Neural progenitor cell (in vitro differentiated cells): ENCODE measurements at regions not wholly inside any gene's neighbourhood (a gene's known extent, or its start where the extent isn't known, plus 50 kb on each side); places are given as distances from the start of the nearest gene placed in this dataset.

Source experiments
- DNase-seq: peaks from one replicate; pipeline ENCODE4 v3.0.0-alpha.2; 2016; ENCODE audit warnings: low spot score
- H2AFZ ChIP-seq: fragments of 200-600 bp; sonication (generic); replicated peaks from 2 replicates; pipeline ENCODE4 v1.6.1; 2016; ENCODE audit warnings: antibody characterized with exemption
- H3F3A ChIP-seq: fragments of 200-600 bp; sonication (generic); 2 replicates; pipeline ENCODE4 v1.6.1; 2016; ENCODE audit warnings: antibody characterized with exemption, low read depth
- H3K27ac ChIP-seq: fragments of 200-600 bp; sonication (generic); 2 replicates; pipeline ENCODE4 v1.5.1; 2016; ENCODE audit warnings: mild to moderate bottlenecking
- H3K27me3 ChIP-seq: fragments of 200-600 bp; sonication (generic); 2 replicates; pipeline ENCODE4 v1.6.1; 2016; ENCODE audit warnings: mild to moderate bottlenecking, moderate library complexity
- H3K36me3 ChIP-seq: fragments of 200-600 bp; sonication (generic); 2 replicates; pipeline ENCODE4 v1.5.1; 2016
- H3K4me1 ChIP-seq: fragments of 200-600 bp; sonication (generic); 2 replicates; pipeline ENCODE4 v1.6.1; 2016; ENCODE audit warnings: mixed run types
- H3K4me2 ChIP-seq: fragments of 200-600 bp; sonication (generic); 2 replicates; pipeline ENCODE4 v1.6.1; 2016
- H3K4me3 ChIP-seq: fragments of 200-600 bp; sonication (generic); 2 replicates; pipeline ENCODE4 v1.5.1; 2016
- H3K79me2 ChIP-seq: fragments of 200-600 bp; sonication (generic); 2 replicates; pipeline ENCODE4 v1.6.1; 2016; ENCODE audit warnings: low read depth
- H3K9ac ChIP-seq: fragments of 200-600 bp; sonication (generic); 2 replicates; pipeline ENCODE4 v1.6.1; 2016
- H3K9me3 ChIP-seq: fragments of 200-600 bp; sonication (generic); 2 replicates; pipeline ENCODE4 v1.5.1; 2016; ENCODE audit warnings: low read depth
- H4K20me1 ChIP-seq: fragments of 200-600 bp; sonication (generic); 2 replicates; pipeline ENCODE4 v1.6.1; 2016; ENCODE audit warnings: low read depth
- H3K27ac Mint-ChIP-seq: 3 replicates; pipeline ENCODE4 v1.8.0; 2021; ENCODE audit warnings: mixed read lengths
- H3K27me3 Mint-ChIP-seq: 2 replicates; pipeline ENCODE4 v1.8.0; 2022; ENCODE audit warnings: low read depth, mild to moderate bottlenecking, inconsistent platforms, moderate library complexity, mixed read lengths; ENCODE audit not compliant: insufficient read depth
- H3K36me3 Mint-ChIP-seq: 3 replicates; pipeline ENCODE4 v1.8.0; 2021; ENCODE audit warnings: mixed read lengths
- H3K4me1 Mint-ChIP-seq: 3 replicates; pipeline ENCODE4 v1.8.0; 2021; ENCODE audit warnings: mixed read lengths
- H3K4me3 Mint-ChIP-seq: 3 replicates; pipeline ENCODE4 v1.8.0; 2021; ENCODE audit warnings: mild to moderate bottlenecking, moderate library complexity, mixed read lengths
- H3K9me3 Mint-ChIP-seq: 3 replicates; pipeline ENCODE4 v1.8.0; 2020; ENCODE audit warnings: mixed read lengths
- EZH2 ChIP-seq: fragments of 200-600 bp; sonication (generic); IDR thresholded peaks from 2 replicates; pipeline ENCODE4 v1.6.1; 2017; ENCODE audit warnings: antibody characterized with exemption, mild to moderate bottlenecking, moderate library complexity
- EZH2phosphoT487 ChIP-seq: fragments of 200-600 bp; sonication (generic); IDR thresholded peaks from 2 replicates; pipeline ENCODE4 v1.6.1; 2017; ENCODE audit warnings: antibody characterized with exemption
- TF ChIP-seq, protein P1 (sequence below): fragments of 200-600 bp; sonication (generic); IDR thresholded peaks from 2 replicates; pipeline ENCODE4 v1.5.1; 2017; ENCODE audit warnings: antibody characterized with exemption, mild to moderate bottlenecking

DNA sequence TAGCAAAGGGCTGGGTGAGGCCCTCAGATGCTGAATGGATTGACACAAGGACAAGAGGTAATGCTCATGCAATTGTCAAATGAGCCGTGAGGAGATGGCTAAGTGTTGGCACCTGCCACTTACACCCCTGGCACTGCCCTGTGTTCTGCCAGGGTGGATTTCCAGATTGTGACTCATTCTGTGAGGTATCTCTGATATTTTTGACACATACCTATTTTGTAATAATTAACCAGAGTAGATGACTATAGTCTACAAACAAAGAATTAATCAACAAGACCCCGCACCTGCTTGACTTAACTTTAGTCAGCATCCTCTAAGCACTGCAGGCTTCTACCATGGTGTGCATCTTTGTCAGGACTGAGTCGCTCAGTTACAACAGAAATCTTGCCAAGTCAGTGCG is 200.8 kb downstream of the DIRAS2 start:
- Mint-ChIP-seq H3K4me3 (no peak overlapping the region), H3K27me3 (peaks cover 6% of the 10 kb centered on the region), H3K9me3 (peaks cover 20% of the 10 kb centered on the region), H3K27ac (no peak overlapping the region), H3K36me3 (peaks cover 2% of the 10 kb centered on the region), H3K4me1 (peaks cover 23% of the 10 kb centered on the region)
- H3K9me3 ChIP-seq: no peaks in the 10 kb centered on the region
- no peaks in the 10 kb centered on the region for H3K79me2 ChIP-seq
- H3K27ac ChIP-seq: no peak overlapping the region
- H3K4me2 ChIP-seq: no peak overlapping the region
- DNase-seq: no peak
- no peak for TF ChIP-seq EZH2phosphoT487
- TF ChIP-seq EZH2: no peak
- no peak overlapping the region for H3K9ac ChIP-seq
- no peak overlapping the region for H2AFZ ChIP-seq
- no peaks in the 10 kb centered on the region for H3K27me3 ChIP-seq
- peaks cover 10% of the 10 kb centered on the region for H3K4me1 ChIP-seq
- no peaks in the 10 kb centered on the region for H3K36me3 ChIP-seq
- no peak overlapping the region for H3K4me3 ChIP-seq
- no peaks in the 10 kb centered on the region for H4K20me1 ChIP-seq
- H3F3A ChIP-seq: no peaks in the 10 kb centered on the region

DNA sequence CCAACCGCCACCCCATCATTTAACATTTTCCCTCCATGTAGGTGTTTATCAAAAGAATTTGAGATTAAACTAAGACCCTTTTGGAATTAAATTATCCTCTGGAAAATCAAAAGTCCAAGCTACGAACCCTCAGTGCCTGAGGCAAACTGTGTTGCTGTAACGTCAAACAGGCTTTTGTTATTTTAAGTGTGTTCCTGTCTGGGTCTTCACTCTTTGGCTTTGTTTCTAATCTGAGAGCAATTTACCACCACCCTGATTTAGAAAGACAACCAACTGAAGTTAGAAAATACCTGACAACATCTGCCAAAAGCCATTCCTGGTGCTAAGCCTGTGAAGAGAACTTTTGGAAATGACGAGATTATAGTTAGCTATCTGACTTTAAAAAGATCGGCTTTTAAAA is 199.9 kb downstream of the DIRAS2 start:
- Histone ChIP-seq H3K4me2 (peak overlapping the region; percentile 35), H3K4me1 (peaks cover 10% of the 10 kb centered on the region), H3K4me3 (no peak overlapping the region), H3K36me3 (no peaks in the 10 kb centered on the region), H3K9me3 (no peaks in the 10 kb centered on the region), H3K9ac (no peak overlapping the region), H3F3A (no peaks in the 10 kb centered on the region), H3K27ac (no peak overlapping the region), H2AFZ (peak overlapping the region; percentile 36), H3K27me3 (no peaks in the 10 kb centered on the region), H3K79me2 (no peaks in the 10 kb centered on the region), H4K20me1 (no peaks in the 10 kb centered on the region)
- DNase-seq: no peak
- H3K27me3 Mint-ChIP-seq: peaks cover 6% of the 10 kb centered on the region
- no peak for TF ChIP-seq EZH2
- no peak for TF ChIP-seq EZH2phosphoT487
- TF ChIP-seq, protein P1, sequence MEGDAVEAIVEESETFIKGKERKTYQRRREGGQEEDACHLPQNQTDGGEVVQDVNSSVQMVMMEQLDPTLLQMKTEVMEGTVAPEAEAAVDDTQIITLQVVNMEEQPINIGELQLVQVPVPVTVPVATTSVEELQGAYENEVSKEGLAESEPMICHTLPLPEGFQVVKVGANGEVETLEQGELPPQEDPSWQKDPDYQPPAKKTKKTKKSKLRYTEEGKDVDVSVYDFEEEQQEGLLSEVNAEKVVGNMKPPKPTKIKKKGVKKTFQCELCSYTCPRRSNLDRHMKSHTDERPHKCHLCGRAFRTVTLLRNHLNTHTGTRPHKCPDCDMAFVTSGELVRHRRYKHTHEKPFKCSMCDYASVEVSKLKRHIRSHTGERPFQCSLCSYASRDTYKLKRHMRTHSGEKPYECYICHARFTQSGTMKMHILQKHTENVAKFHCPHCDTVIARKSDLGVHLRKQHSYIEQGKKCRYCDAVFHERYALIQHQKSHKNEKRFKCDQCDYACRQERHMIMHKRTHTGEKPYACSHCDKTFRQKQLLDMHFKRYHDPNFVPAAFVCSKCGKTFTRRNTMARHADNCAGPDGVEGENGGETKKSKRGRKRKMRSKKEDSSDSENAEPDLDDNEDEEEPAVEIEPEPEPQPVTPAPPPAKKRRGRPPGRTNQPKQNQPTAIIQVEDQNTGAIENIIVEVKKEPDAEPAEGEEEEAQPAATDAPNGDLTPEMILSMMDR: no peak
- H3K27ac Mint-ChIP-seq: no peak overlapping the region
- peaks cover 18% of the 10 kb centered on the region for H3K9me3 Mint-ChIP-seq
- no peak overlapping the region for H3K4me3 Mint-ChIP-seq
- H3K4me1 Mint-ChIP-seq: peaks cover 20% of the 10 kb centered on the region
- H3K36me3 Mint-ChIP-seq: peaks cover 2% of the 10 kb centered on the region

DNA sequence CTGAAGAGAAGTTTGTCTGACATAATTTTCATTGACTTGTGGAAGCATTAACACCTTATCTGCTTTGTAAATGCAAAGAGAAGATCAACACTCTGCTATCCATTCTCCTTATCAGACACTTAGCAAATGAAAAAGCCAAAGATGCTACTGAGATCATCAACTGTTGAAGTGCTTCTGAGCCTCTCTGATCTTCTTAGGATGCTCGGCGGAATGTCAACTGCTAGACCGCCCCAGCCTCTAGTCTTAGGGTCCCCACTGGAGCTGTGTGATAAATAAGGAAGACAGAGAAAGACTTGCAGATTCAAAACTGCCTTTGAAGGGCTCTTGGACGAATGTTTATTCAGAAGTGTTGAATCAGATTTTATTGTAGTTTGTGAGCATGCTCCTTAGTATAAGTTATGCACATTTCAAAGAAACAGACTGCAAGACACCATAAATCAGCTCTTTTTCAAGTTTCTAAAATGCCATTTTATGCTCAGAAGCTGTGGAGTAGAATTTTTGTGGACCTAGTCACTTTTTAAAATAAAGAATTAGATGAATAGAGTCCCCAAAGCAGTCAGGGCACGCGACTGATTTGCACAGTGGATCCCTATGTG is 197.9 kb downstream of the DIRAS2 start:
- no peaks in the 10 kb centered on the region for H4K20me1 ChIP-seq
- Mint-ChIP-seq H3K36me3 (no peaks in the 10 kb centered on the region), H3K9me3 (peaks cover 3% of the 10 kb centered on the region), H3K4me1 (peaks cover 25% of the 10 kb centered on the region), H3K4me3 (no peak overlapping the region), H3K27me3 (peaks cover 6% of the 10 kb centered on the region), H3K27ac (no peak overlapping the region)
- H3K9me3 ChIP-seq: no peaks in the 10 kb centered on the region
- no peaks in the 10 kb centered on the region for H3K79me2 ChIP-seq
- peaks cover 10% of the 10 kb centered on the region for H3K4me1 ChIP-seq
- H3K4me2 ChIP-seq: no peak overlapping the region
- no peak for TF ChIP-seq EZH2phosphoT487
- no peak for TF ChIP-seq EZH2
- TF ChIP-seq, protein P1: no peak
- no peak overlapping the region for H3K9ac ChIP-seq
- H3K36me3 ChIP-seq: no peaks in the 10 kb centered on the region
- no peak for DNase-seq
- H3K4me3 ChIP-seq: no peak overlapping the region
- no peak overlapping the region for H2AFZ ChIP-seq
- no peaks in the 10 kb centered on the region for H3K27me3 ChIP-seq
- no peaks in the 10 kb centered on the region for H3F3A ChIP-seq
- H3K27ac ChIP-seq: no peak overlapping the region

DNA sequence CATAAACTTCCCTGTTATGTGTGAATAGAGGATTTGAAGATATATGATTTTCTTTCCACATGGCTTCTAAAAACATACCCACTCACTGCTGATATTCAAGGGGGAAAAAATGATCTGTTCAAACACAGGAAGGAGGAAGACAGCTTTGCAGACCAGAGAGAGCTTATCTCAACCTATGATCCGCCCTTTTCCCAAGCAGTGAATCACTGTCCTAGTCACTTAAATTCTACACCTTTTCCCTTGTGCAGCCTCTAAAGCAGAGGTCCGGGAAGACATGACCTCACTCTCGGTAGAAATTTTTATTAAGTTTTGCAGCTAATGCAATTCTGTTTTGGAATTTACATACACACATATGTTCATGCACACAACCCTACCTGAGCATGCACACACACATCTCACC is 197.2 kb downstream of the DIRAS2 start:
- peaks cover 6% of the 10 kb centered on the region for H3K27me3 Mint-ChIP-seq
- peaks cover 25% of the 10 kb centered on the region for H3K4me1 Mint-ChIP-seq
- no peaks in the 10 kb centered on the region for H3K36me3 ChIP-seq
- H3K27me3 ChIP-seq: no peaks in the 10 kb centered on the region
- H3K9me3 ChIP-seq: no peaks in the 10 kb centered on the region
- peaks cover 4% of the 10 kb centered on the region for H3K9me3 Mint-ChIP-seq
- H3K9ac ChIP-seq: no peak overlapping the region
- no peak overlapping the region for H3K4me3 ChIP-seq
- no peak overlapping the region for H3K4me3 Mint-ChIP-seq
- no peaks in the 10 kb centered on the region for H3K79me2 ChIP-seq
- no peak overlapping the region for H3K27ac ChIP-seq
- H3F3A ChIP-seq: no peaks in the 10 kb centered on the region
- H3K27ac Mint-ChIP-seq: no peak overlapping the region
- H3K36me3 Mint-ChIP-seq: no peaks in the 10 kb centered on the region
- no peak overlapping the region for H2AFZ ChIP-seq
- no peaks in the 10 kb centered on the region for H4K20me1 ChIP-seq
- no peak overlapping the region for H3K4me2 ChIP-seq
- DNase-seq: no peak
- no peak for TF ChIP-seq EZH2phosphoT487
- H3K4me1 ChIP-seq: peaks cover 10% of the 10 kb centered on the region
